ENCODE measurements at regions not wholly inside any gene's neighbourhood (a gene's known extent, or its start where the extent isn't known, plus 50 kb on each side); places are given as distances from the start of the nearest gene placed in this dataset.

DNA sequence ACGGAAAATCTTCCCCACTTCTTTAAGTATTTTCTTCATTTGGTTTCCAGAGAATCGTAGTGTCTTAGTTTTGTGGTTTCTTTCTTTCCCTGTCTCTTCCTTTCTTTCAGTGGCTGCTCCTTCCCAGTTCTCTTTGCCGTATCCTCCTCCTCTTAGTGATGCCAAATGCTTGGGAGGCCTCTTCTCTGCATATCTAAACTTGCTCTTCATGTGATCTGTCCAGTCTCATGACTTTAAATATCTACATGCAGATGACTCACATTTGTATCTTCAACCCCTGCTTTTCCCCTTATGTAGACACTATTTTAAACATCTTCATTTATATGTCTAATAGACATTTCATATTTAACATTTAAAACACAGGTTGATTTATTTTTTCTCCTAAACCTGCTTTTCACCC lies 149.2 kb downstream of the PTCSC3 start:
- H3K9ac ChIP-seq (ENCODE audit: insufficient read depth, low read length), result no peak overlapping the region
- no peaks in the 10 kb centered on the region for H3K36me3 ChIP-seq (ENCODE audit: control insufficient read depth, insufficient read depth, low read length)
- H2AFZ ChIP-seq (ENCODE audit: low read length), result no peak overlapping the region
- H3K4me1 ChIP-seq (ENCODE audit: control insufficient read depth, extremely low read depth, insufficient read depth, low read length), result no peaks in the 10 kb centered on the region
- no peaks in the 10 kb centered on the region for H3K9me3 ChIP-seq (ENCODE audit: control insufficient read depth, insufficient read depth, low read depth, low read length)
- no peaks in the 10 kb centered on the region for H3K79me2 ChIP-seq (ENCODE audit: control insufficient read depth, insufficient read depth, low read length)
- TF ChIP-seq, protein P1, sequence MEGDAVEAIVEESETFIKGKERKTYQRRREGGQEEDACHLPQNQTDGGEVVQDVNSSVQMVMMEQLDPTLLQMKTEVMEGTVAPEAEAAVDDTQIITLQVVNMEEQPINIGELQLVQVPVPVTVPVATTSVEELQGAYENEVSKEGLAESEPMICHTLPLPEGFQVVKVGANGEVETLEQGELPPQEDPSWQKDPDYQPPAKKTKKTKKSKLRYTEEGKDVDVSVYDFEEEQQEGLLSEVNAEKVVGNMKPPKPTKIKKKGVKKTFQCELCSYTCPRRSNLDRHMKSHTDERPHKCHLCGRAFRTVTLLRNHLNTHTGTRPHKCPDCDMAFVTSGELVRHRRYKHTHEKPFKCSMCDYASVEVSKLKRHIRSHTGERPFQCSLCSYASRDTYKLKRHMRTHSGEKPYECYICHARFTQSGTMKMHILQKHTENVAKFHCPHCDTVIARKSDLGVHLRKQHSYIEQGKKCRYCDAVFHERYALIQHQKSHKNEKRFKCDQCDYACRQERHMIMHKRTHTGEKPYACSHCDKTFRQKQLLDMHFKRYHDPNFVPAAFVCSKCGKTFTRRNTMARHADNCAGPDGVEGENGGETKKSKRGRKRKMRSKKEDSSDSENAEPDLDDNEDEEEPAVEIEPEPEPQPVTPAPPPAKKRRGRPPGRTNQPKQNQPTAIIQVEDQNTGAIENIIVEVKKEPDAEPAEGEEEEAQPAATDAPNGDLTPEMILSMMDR (conservative IDR thresholded peaks at IDR 0.05 in 1 of 2, IDR thresholded peaks at IDR 0.05 in 1 of 2; ENCODE audit: low read depth in 1 of 2, low read length in 2 of 2), result no peak
- TF ChIP-seq EZH2 (IDR thresholded peaks at IDR 0.05; ENCODE audit: low read length, missing control alignments), result no peak
- DNase-seq (ENCODE audit: low read depth in 2 of 2), result no peak
- no peaks in the 10 kb centered on the region for H4K20me1 ChIP-seq (ENCODE audit: control insufficient read depth, extremely low read depth, insufficient read depth, low read length)
- peaks cover 2% of the 10 kb centered on the region for H3K27me3 ChIP-seq (ENCODE audit: control insufficient read depth, insufficient read depth, low read length)
- no peak overlapping the region for H3K4me2 ChIP-seq (ENCODE audit: extremely low read depth, insufficient read depth, low read length)
- no peak overlapping the region for H3K27ac ChIP-seq (ENCODE audit: insufficient read depth, low read length)
- H3K4me3 ChIP-seq (replicated peaks in 1 of 4; ENCODE audit: control extremely low read depth in 1 of 4, insufficient read depth in 1 of 4, low read depth in 3 of 4, low read length in 4 of 4), result no peak overlapping the region

DNA sequence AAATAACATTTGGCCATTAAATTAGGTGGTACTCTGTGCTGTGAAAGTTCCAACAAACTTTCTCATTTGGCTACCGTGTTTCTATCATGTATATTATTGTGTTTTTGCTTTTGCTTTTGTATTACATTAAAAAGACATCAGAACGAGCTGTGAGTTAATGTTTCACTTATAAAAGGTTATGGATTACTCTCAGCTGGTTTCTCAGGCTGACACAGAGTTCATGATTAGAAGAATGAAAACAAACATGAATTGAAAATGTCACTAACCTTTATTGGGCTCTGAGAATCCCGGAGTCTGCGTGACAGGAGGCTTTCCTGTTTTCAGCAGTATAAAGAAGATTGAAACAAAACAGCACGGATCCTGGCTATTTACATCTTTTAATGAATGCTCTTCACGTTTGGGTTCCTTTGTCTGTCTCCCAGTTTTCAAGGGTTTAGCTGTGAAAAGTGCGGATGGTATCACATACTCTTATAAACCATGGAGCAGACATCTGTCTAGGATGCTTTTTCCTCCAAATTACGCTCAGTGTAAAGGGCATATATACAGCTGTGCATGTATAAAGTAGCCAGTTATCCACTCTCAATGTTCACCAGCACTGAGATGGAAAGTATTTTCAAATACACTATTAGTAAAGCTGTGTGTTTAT lies 153.6 kb downstream of the PTCSC3 start:
- H4K20me1 ChIP-seq (ENCODE audit: control insufficient read depth, extremely low read depth, insufficient read depth, low read length), result no peaks in the 10 kb centered on the region
- no peak overlapping the region for H3K27ac ChIP-seq (ENCODE audit: insufficient read depth, low read length)
- H3K4me2 ChIP-seq (ENCODE audit: extremely low read depth, insufficient read depth, low read length), result no peak overlapping the region
- no peaks in the 10 kb centered on the region for H3K79me2 ChIP-seq (ENCODE audit: control insufficient read depth, insufficient read depth, low read length)
- H3K36me3 ChIP-seq (ENCODE audit: control insufficient read depth, insufficient read depth, low read length), result no peaks in the 10 kb centered on the region
- no peak overlapping the region for H2AFZ ChIP-seq (ENCODE audit: low read length)
- H3K4me1 ChIP-seq (ENCODE audit: control insufficient read depth, extremely low read depth, insufficient read depth, low read length), result no peaks in the 10 kb centered on the region
- H3K9me3 ChIP-seq (ENCODE audit: control insufficient read depth, insufficient read depth, low read depth, low read length), result no peaks in the 10 kb centered on the region
- DNase-seq (ENCODE audit: low read depth in 2 of 2), result no peak
- peaks cover 2% of the 10 kb centered on the region for H3K27me3 ChIP-seq (ENCODE audit: control insufficient read depth, insufficient read depth, low read length)
- no peak overlapping the region for H3K4me3 ChIP-seq (replicated peaks in 1 of 4; ENCODE audit: control extremely low read depth in 1 of 4, insufficient read depth in 1 of 4, low read depth in 3 of 4, low read length in 4 of 4)
- no peak for TF ChIP-seq EZH2 (IDR thresholded peaks at IDR 0.05; ENCODE audit: low read length, missing control alignments)
- TF ChIP-seq, protein P1 (conservative IDR thresholded peaks at IDR 0.05 in 1 of 2, IDR thresholded peaks at IDR 0.05 in 1 of 2; ENCODE audit: low read depth in 1 of 2, low read length in 2 of 2), result no peak
- no peak overlapping the region for H3K9ac ChIP-seq (ENCODE audit: insufficient read depth, low read length)

DNA sequence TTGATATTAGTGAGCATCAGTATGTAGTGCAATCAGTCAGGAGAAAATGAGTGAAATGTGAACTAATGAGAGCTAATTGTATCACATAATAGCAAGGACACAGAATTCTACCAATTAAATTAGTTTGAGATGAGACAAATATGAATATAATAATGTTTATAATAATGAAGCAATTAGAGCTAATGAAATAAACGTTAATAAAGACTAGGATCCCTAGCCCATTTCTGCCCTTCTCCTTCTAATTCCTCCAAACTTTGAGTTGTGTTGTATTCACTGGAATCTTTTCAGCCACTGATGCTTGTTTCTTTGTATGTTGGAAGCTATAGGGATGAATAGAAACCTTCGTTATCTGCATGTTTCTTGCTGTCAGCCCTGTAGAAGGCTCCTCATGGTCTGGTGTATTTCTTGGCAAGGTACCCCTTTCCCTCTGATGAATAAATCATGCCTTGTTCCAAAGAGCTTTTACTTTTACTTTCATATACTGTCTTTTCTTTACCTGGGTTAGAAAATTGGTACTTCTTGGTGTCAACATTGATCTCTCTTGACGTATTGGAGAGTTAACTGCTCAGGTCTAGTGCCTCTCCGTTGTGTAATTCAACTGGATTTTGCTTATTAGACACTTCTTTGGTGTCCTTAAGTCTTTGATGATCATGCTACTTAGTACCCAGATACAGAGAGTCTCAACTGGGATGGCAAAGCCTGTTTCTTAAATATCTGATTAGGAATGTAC lies 154.8 kb downstream of the PTCSC3 start:
- Histone ChIP-seq H3K4me2 (ENCODE audit: extremely low read depth, insufficient read depth, low read length) (no peak overlapping the region), H3K4me3 (replicated peaks in 1 of 4; ENCODE audit: control extremely low read depth in 1 of 4, insufficient read depth in 1 of 4, low read depth in 3 of 4, low read length in 4 of 4) (no peak overlapping the region), H3K9me3 (ENCODE audit: control insufficient read depth, insufficient read depth, low read depth, low read length) (no peaks in the 10 kb centered on the region), H3K4me1 (ENCODE audit: control insufficient read depth, extremely low read depth, insufficient read depth, low read length) (no peaks in the 10 kb centered on the region), H4K20me1 (ENCODE audit: control insufficient read depth, extremely low read depth, insufficient read depth, low read length) (no peaks in the 10 kb centered on the region), H3K36me3 (ENCODE audit: control insufficient read depth, insufficient read depth, low read length) (no peaks in the 10 kb centered on the region), H2AFZ (ENCODE audit: low read length) (no peak overlapping the region), H3K27ac (ENCODE audit: insufficient read depth, low read length) (no peak overlapping the region), H3K79me2 (ENCODE audit: control insufficient read depth, insufficient read depth, low read length) (no peaks in the 10 kb centered on the region), H3K9ac (ENCODE audit: insufficient read depth, low read length) (no peak overlapping the region), H3K27me3 (ENCODE audit: control insufficient read depth, insufficient read depth, low read length) (peaks cover 2% of the 10 kb centered on the region)
- no peak for TF ChIP-seq EZH2 (IDR thresholded peaks at IDR 0.05; ENCODE audit: low read length, missing control alignments)
- TF ChIP-seq, protein P1 (conservative IDR thresholded peaks at IDR 0.05 in 1 of 2, IDR thresholded peaks at IDR 0.05 in 1 of 2; ENCODE audit: low read depth in 1 of 2, low read length in 2 of 2), result no peak
- no peak for DNase-seq (ENCODE audit: low read depth in 2 of 2)

Data from fibroblast of lung (primary cell).